ENCODE measurements at regions not wholly inside any gene's neighbourhood (a gene's known extent, or its start where the extent isn't known, plus 50 kb on each side); places are given as distances from the start of the nearest gene placed in this dataset.

- H3K23me2 ChIP-seq (ENCODE audit: low read depth, low read length): no peaks in the 10 kb centered on the region; the same call in 1 of the 2 replicates
- no peaks in the 10 kb centered on the region for H3K36me3 ChIP-seq (ENCODE audit: control insufficient read depth in 2 of 4, insufficient read depth in 4 of 4, low read length in 3 of 4)
- H3K4me3 ChIP-seq (ENCODE audit: extremely low read depth in 1 of 4, insufficient read depth in 2 of 4, low read depth in 3 of 4, low read length in 4 of 4): no peak overlapping the region
- no peak overlapping the region for H3K4ac ChIP-seq (replicated peaks; ENCODE audit: insufficient read length, low read depth, low read length)
- H3K79me1 ChIP-seq (ENCODE audit: low read depth, low read length): no peaks in the 10 kb centered on the region
- H3K9ac ChIP-seq (replicated peaks in 1 of 4; ENCODE audit: extremely low read depth in 1 of 4, low read depth in 3 of 4, low read length in 3 of 4): no peak overlapping the region
- H4K8ac ChIP-seq (ENCODE audit: extremely low read depth, insufficient read depth, low read length): no peak overlapping the region
- no peak overlapping the region for H4K91ac ChIP-seq (replicated peaks; ENCODE audit: insufficient read length, low read length)
- H2BK5ac ChIP-seq (ENCODE audit: low read depth, low read length): no peak overlapping the region
- no peak overlapping the region for H2AK5ac ChIP-seq (ENCODE audit: low read depth, low read length)
- no peak overlapping the region for H3K4me2 ChIP-seq (ENCODE audit: insufficient read depth in 1 of 2, low read depth in 2 of 2, low read length in 2 of 2)
- no peak overlapping the region for H3K56ac ChIP-seq (replicated peaks; ENCODE audit: insufficient read length, low read depth, low read length)
- no peaks in the 10 kb centered on the region for H4K20me1 ChIP-seq (replicated peaks in 1 of 2; ENCODE audit: control insufficient read depth in 1 of 2, insufficient read depth in 2 of 2, low read length in 2 of 2)
- peaks cover 0 to 1% (median 0%) of the 10 kb centered on the region in 4 experiments; a peak in 1 of 7 replicates for H3K27me3 ChIP-seq (replicated peaks in 1 of 4; ENCODE audit: control insufficient read depth in 3 of 4, extremely low read depth in 1 of 4, insufficient read depth in 3 of 4, low read length in 3 of 4)
- no peak overlapping the region for H3K27ac ChIP-seq (ENCODE audit: low read depth, low read length)
- 89% methylated on average over 4 of the region's 4 CpGs; no CpG with 5 or more reads in 1 of the 2 experiments for WGBS, 2 experiments (ENCODE audit: extremely low coverage in 1 of 2, insufficient coverage in 1 of 2, insufficient read length in 1 of 2, insufficient replicate concordance in 2 of 2, low coverage in 1 of 2, low lambda C conversion rate in 2 of 2, missing lambda C conversion rate in 1 of 2)
- no peak overlapping the region for H2BK120ac ChIP-seq (replicated peaks; ENCODE audit: low read depth, low read length)
- H3K14ac ChIP-seq (ENCODE audit: insufficient read length): no peak overlapping the region
- H2BK20ac ChIP-seq (ENCODE audit: low read length): no peak overlapping the region
- no peak overlapping the region for H2BK12ac ChIP-seq (ENCODE audit: low read depth, low read length)
- ChIA-PET CTCF (ENCODE audit: partially characterized antibody) (interaction anchor here (0.7 to 1.5 kb wide), 3 partner anchors 12 to 93 kb away, joined by 3 to 5 read pairs (median 3); no protein-coding TSS in a partner anchor), POLR2A (ENCODE audit: partially characterized antibody) (no interaction called here)
- no peaks in the 10 kb centered on the region for H3K4me1 ChIP-seq (replicated peaks in 1 of 4; ENCODE audit: control insufficient read depth in 3 of 4, insufficient read depth in 4 of 4, low read length in 3 of 4)
- no peak overlapping the region for H4K5ac ChIP-seq (ENCODE audit: insufficient read length, low read depth, low read length)
- no peak overlapping the region for H3K18ac ChIP-seq (ENCODE audit: extremely low read depth, low read length)
- no peak overlapping the region for H2AFZ ChIP-seq (ENCODE audit: low read length)
- no peak overlapping the region for H2BK15ac ChIP-seq (ENCODE audit: low read length)
- DNase-seq (ENCODE audit: low read depth in 1 of 2, low spot score in 2 of 2) (no peak), FAIRE-seq (no peak)
- H3K9me3 ChIP-seq (ENCODE audit: insufficient read depth in 2 of 2, low read depth in 1 of 2, low read length in 1 of 2): no peaks in the 10 kb centered on the region
- H3K79me2 ChIP-seq (ENCODE audit: control insufficient read depth in 1 of 2, insufficient read depth in 2 of 2, low read length in 2 of 2): no peaks in the 10 kb centered on the region
- no peak overlapping the region for H3K23ac ChIP-seq (ENCODE audit: insufficient read length)
- TF ChIP-seq RXRA (IDR thresholded peaks at IDR 0.05; ENCODE audit: insufficient read depth, low read depth, low read length): no peak
- no peak for TF ChIP-seq SIX5 (IDR thresholded peaks at IDR 0.05; ENCODE audit: low read depth, low read length)
- no peak for TF ChIP-seq E2F6 (IDR thresholded peaks at IDR 0.05)
Observed at GRCh38 chr3:20574746-20575145, 388.7 kb upstream of the SGO1 start.
